IMR-90 (cell line): ENCODE measurements at regions not wholly inside any gene's neighbourhood (a gene's known extent, or its start where the extent isn't known, plus 50 kb on each side); places are given as distances from the start of the nearest gene placed in this dataset.

Experiments used
- CTCF ChIP-seq: conservative IDR thresholded peaks from 2 replicates; pipeline ENCODE4 v1.5.1; 2012; ENCODE audit warnings: mild to moderate bottlenecking, low read depth, low read length, improper control_type of control experiment
- POLR2A ChIP-seq: IDR thresholded peaks from 2 replicates; pipeline ENCODE4 v1.6.1; 2012; ENCODE audit warnings: mild to moderate bottlenecking, low read depth, low read length
- RAD21 ChIP-seq: IDR thresholded peaks from 2 replicates; pipeline ENCODE4 v1.6.1; 2012; ENCODE audit warnings: low read length, improper control_type of control experiment

GRCh38 chr6:2344319-2344905 lies 99.0 kb upstream of the GMDS start:
- no peak for TF ChIP-seq CTCF
- no peak for TF ChIP-seq POLR2A
- no peak for TF ChIP-seq RAD21
